ENCODE measurements at regions not wholly inside any gene's neighbourhood (a gene's known extent, or its start where the extent isn't known, plus 50 kb on each side); places are given as distances from the start of the nearest gene placed in this dataset.
"Not testable (repeated sequence)": the region's sequence is repeated elsewhere in the genome, so short reads cannot be mapped to it uniquely, and the experiment has no call there.

GRCh38 chr10:52499281-52499680 is 185.2 kb downstream of the DKK1 start:
- DNase-seq, result no peak
- Histone ChIP-seq H3K79me1 (ENCODE audit: low read length) (no peaks in the 10 kb centered on the region), H4K8ac (ENCODE audit: low read depth, low read length) (no peak overlapping the region), H3K9ac (ENCODE audit: low read length) (no peak overlapping the region), H2AK5ac (ENCODE audit: low read length) (no peak overlapping the region), H2BK5ac (ENCODE audit: low read length) (no peak overlapping the region), H3K79me2 (ENCODE audit: control insufficient read depth, insufficient read depth, low read length) (no peaks in the 10 kb centered on the region), H3K27ac (ENCODE audit: low read depth, low read length) (no peak overlapping the region), H2BK120ac (ENCODE audit: low read depth, low read length) (no peak overlapping the region), H4K5ac (ENCODE audit: low read length) (no peak overlapping the region), H3K27me3 (ENCODE audit: insufficient read depth, low read length, poor library complexity) (no peaks in the 10 kb centered on the region), H3K4me2 (ENCODE audit: low read length) (no peak overlapping the region), H3K4me1 (ENCODE audit: control insufficient read depth, low read depth, low read length) (no peaks in the 10 kb centered on the region), H3K56ac (ENCODE audit: low read length) (no peak overlapping the region), H3K23ac (ENCODE audit: low read length) (no peak overlapping the region), H3K18ac (ENCODE audit: low read length) (no peak overlapping the region), H2BK15ac (replicated peaks; ENCODE audit: low read depth) (no peak overlapping the region), H3K4me3 (ENCODE audit: low read length) (no peak overlapping the region), H3K36me3 (ENCODE audit: control insufficient read depth, insufficient read depth, low read length) (no peaks in the 10 kb centered on the region), H3K4ac (ENCODE audit: low read depth, low read length) (no peak overlapping the region)
- no CpG with 5 or more reads among the region's 7 CpGs for WGBS (ENCODE audit: extremely low coverage, insufficient coverage, low lambda C conversion rate)

- Histone ChIP-seq H3K4me1 (ENCODE audit: control insufficient read depth, low read depth, low read length) (no peaks in the 10 kb centered on the region), H2BK120ac (ENCODE audit: low read depth, low read length) (no peak overlapping the region), H2BK15ac (replicated peaks; ENCODE audit: low read depth) (no peak overlapping the region), H3K4ac (ENCODE audit: low read depth, low read length) (no peak overlapping the region), H3K4me3 (ENCODE audit: low read length) (no peak overlapping the region), H4K8ac (ENCODE audit: low read depth, low read length) (no peak overlapping the region), H3K56ac (ENCODE audit: low read length) (no peak overlapping the region), H2BK5ac (ENCODE audit: low read length) (no peak overlapping the region), H3K4me2 (ENCODE audit: low read length) (no peak overlapping the region), H2AK5ac (ENCODE audit: low read length) (no peak overlapping the region), H4K5ac (ENCODE audit: low read length) (no peak overlapping the region), H3K79me1 (ENCODE audit: low read length) (no peaks in the 10 kb centered on the region), H3K79me2 (ENCODE audit: control insufficient read depth, insufficient read depth, low read length) (no peaks in the 10 kb centered on the region), H3K36me3 (ENCODE audit: control insufficient read depth, insufficient read depth, low read length) (no peaks in the 10 kb centered on the region), H3K27ac (ENCODE audit: low read depth, low read length) (no peak overlapping the region), H3K9ac (ENCODE audit: low read length) (no peak overlapping the region), H3K27me3 (ENCODE audit: insufficient read depth, low read length, poor library complexity) (no peaks in the 10 kb centered on the region), H3K23ac (ENCODE audit: low read length) (no peak overlapping the region), H3K18ac (ENCODE audit: low read length) (no peak overlapping the region)
- no peak for DNase-seq
- no CpG with 5 or more reads among the region's 3 CpGs for WGBS (ENCODE audit: extremely low coverage, insufficient coverage, low lambda C conversion rate)
These were observed 186.4 kb downstream of the DKK1 start for GRCh38 chr10:52500476-52500875.

GRCh38 chr10:52502237-52502636 is 188.2 kb downstream of the DKK1 start:
- Histone ChIP-seq H2BK120ac (ENCODE audit: low read depth, low read length) (no peak overlapping the region), H4K5ac (ENCODE audit: low read length) (no peak overlapping the region), H3K56ac (ENCODE audit: low read length) (no peak overlapping the region), H2AK5ac (ENCODE audit: low read length) (no peak overlapping the region), H3K18ac (ENCODE audit: low read length) (no peak overlapping the region), H3K27me3 (ENCODE audit: insufficient read depth, low read length, poor library complexity) (no peaks in the 10 kb centered on the region), H3K4ac (ENCODE audit: low read depth, low read length) (no peak overlapping the region), H3K27ac (ENCODE audit: low read depth, low read length) (no peak overlapping the region), H3K4me1 (ENCODE audit: control insufficient read depth, low read depth, low read length) (no peaks in the 10 kb centered on the region), H2BK15ac (replicated peaks; ENCODE audit: low read depth) (no peak overlapping the region), H3K23ac (ENCODE audit: low read length) (no peak overlapping the region), H3K36me3 (ENCODE audit: control insufficient read depth, insufficient read depth, low read length) (no peaks in the 10 kb centered on the region), H4K8ac (ENCODE audit: low read depth, low read length) (no peak overlapping the region), H3K4me3 (ENCODE audit: low read length) (no peak overlapping the region), H3K4me2 (ENCODE audit: low read length) (no peak overlapping the region), H3K79me2 (ENCODE audit: control insufficient read depth, insufficient read depth, low read length) (no peaks in the 10 kb centered on the region), H3K79me1 (ENCODE audit: low read length) (no peaks in the 10 kb centered on the region), H3K9ac (ENCODE audit: low read length) (no peak overlapping the region), H2BK5ac (ENCODE audit: low read length) (no peak overlapping the region)
- no CpG with 5 or more reads among the region's 2 CpGs for WGBS (ENCODE audit: extremely low coverage, insufficient coverage, low lambda C conversion rate)
- no peak for DNase-seq

DNA sequence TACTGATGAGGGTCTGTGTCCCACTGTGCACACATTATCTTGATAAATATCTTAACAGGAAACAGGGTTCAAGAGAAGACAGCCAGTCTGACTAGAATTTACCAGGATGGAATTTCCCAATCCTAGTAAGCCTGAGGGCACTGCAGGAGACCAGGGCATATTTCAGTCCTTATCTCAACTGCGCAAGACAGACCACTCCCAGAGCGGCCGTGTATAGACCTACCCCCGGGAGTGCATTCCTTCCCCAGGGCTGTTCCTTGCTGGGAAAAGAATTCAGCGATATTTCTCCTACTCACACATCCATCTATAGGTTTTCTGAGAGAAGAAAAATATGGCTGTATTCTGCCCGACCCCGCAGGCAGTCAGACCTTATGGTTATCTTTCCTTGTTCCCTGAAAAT is 191.3 kb downstream of the DKK1 start:
- not testable (repeated sequence) for H3K56ac ChIP-seq (ENCODE audit: low read length); H4K5ac ChIP-seq (ENCODE audit: low read length); H3K79me2 ChIP-seq (ENCODE audit: control insufficient read depth, insufficient read depth, low read length); H3K18ac ChIP-seq (ENCODE audit: low read length); H3K27me3 ChIP-seq (ENCODE audit: insufficient read depth, low read length, poor library complexity); H3K27ac ChIP-seq (ENCODE audit: low read depth, low read length); H3K9ac ChIP-seq (ENCODE audit: low read length); H3K36me3 ChIP-seq (ENCODE audit: control insufficient read depth, insufficient read depth, low read length); H3K79me1 ChIP-seq (ENCODE audit: low read length); H2BK120ac ChIP-seq (ENCODE audit: low read depth, low read length); H3K23ac ChIP-seq (ENCODE audit: low read length); H3K4ac ChIP-seq (ENCODE audit: low read depth, low read length); H3K4me3 ChIP-seq (ENCODE audit: low read length); H2AK5ac ChIP-seq (ENCODE audit: low read length); H3K4me1 ChIP-seq (ENCODE audit: control insufficient read depth, low read depth, low read length); H2BK15ac ChIP-seq (replicated peaks; ENCODE audit: low read depth); H2BK5ac ChIP-seq (ENCODE audit: low read length); H4K8ac ChIP-seq (ENCODE audit: low read depth, low read length); H3K4me2 ChIP-seq (ENCODE audit: low read length)
- WGBS (ENCODE audit: extremely low coverage, insufficient coverage, low lambda C conversion rate), result no CpG with 5 or more reads among the region's 7 CpGs
- DNase-seq, result peak; percentile 23

GRCh38 chr10:52514481-52514880 is 200.4 kb downstream of the DKK1 start:
- WGBS (ENCODE audit: extremely low coverage, insufficient coverage, low lambda C conversion rate), result no CpG with 5 or more reads among the region's 1 CpG
- Histone ChIP-seq H3K56ac (ENCODE audit: low read length) (no peak overlapping the region), H2BK120ac (ENCODE audit: low read depth, low read length) (no peak overlapping the region)

DNA sequence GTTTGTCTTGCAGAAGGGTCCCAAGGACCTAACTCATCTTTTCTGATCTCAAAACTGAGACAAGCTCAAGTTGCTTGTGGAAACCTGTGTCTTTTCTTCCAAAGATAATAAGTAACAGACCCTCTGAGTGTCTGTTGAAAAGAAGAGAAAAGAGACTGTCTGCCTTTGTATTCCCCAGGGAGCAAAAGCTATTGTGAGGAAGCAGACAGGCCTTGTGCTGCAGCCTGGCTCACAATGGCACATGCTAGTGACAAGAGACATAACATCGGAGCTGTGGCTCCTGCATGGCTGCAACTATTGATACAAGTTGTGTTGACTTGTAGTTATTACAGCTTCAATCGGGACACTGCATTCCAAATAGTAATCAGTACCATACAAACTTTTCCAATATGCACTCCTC is 202.9 kb downstream of the DKK1 start:
- no peak overlapping the region for H3K27ac ChIP-seq (ENCODE audit: low read depth, low read length)
- H3K27me3 ChIP-seq (ENCODE audit: insufficient read depth, low read length, poor library complexity), result no peaks in the 10 kb centered on the region
- H3K79me2 ChIP-seq (ENCODE audit: control insufficient read depth, insufficient read depth, low read length), result no peaks in the 10 kb centered on the region
- H3K36me3 ChIP-seq (ENCODE audit: control insufficient read depth, insufficient read depth, low read length), result no peaks in the 10 kb centered on the region
- no peak overlapping the region for H3K9ac ChIP-seq (ENCODE audit: low read length)
- H2BK5ac ChIP-seq (ENCODE audit: low read length), result no peak overlapping the region
- no peak overlapping the region for H4K5ac ChIP-seq (ENCODE audit: low read length)
- no peaks in the 10 kb centered on the region for H3K79me1 ChIP-seq (ENCODE audit: low read length)
- no peak overlapping the region for H3K56ac ChIP-seq (ENCODE audit: low read length)
- H3K23ac ChIP-seq (ENCODE audit: low read length), result no peak overlapping the region
- H2BK120ac ChIP-seq (ENCODE audit: low read depth, low read length), result no peak overlapping the region
- no peak overlapping the region for H2AK5ac ChIP-seq (ENCODE audit: low read length)
- no peaks in the 10 kb centered on the region for H3K4me1 ChIP-seq (ENCODE audit: control insufficient read depth, low read depth, low read length)
- H3K4me3 ChIP-seq (ENCODE audit: low read length), result no peak overlapping the region
- H4K8ac ChIP-seq (ENCODE audit: low read depth, low read length), result no peak overlapping the region
- no peak overlapping the region for H3K18ac ChIP-seq (ENCODE audit: low read length)
- H2BK15ac ChIP-seq (replicated peaks; ENCODE audit: low read depth), result no peak overlapping the region
- WGBS (ENCODE audit: extremely low coverage, insufficient coverage, low lambda C conversion rate), result no CpG with 5 or more reads among the region's 2 CpGs
- peak; percentile 57 for DNase-seq
- H3K4ac ChIP-seq (ENCODE audit: low read depth, low read length), result no peak overlapping the region
- no peak overlapping the region for H3K4me2 ChIP-seq (ENCODE audit: low read length)

More at GRCh38 chr10:52514481-52514880, 200.4 kb downstream of the DKK1 start:
- no peak overlapping the region for H3K23ac ChIP-seq (ENCODE audit: low read length)
- H2BK15ac ChIP-seq (replicated peaks; ENCODE audit: low read depth), result no peak overlapping the region
- no peaks in the 10 kb centered on the region for H3K4me1 ChIP-seq (ENCODE audit: control insufficient read depth, low read depth, low read length)
- no peaks in the 10 kb centered on the region for H3K79me2 ChIP-seq (ENCODE audit: control insufficient read depth, insufficient read depth, low read length)
- no peak overlapping the region for H3K9ac ChIP-seq (ENCODE audit: low read length)
- H3K4ac ChIP-seq (ENCODE audit: low read depth, low read length), result no peak overlapping the region
- no peak overlapping the region for H2AK5ac ChIP-seq (ENCODE audit: low read length)
- no peak for DNase-seq
- H3K36me3 ChIP-seq (ENCODE audit: control insufficient read depth, insufficient read depth, low read length), result no peaks in the 10 kb centered on the region
- no peaks in the 10 kb centered on the region for H3K79me1 ChIP-seq (ENCODE audit: low read length)
- H4K8ac ChIP-seq (ENCODE audit: low read depth, low read length), result no peak overlapping the region
- H4K5ac ChIP-seq (ENCODE audit: low read length), result no peak overlapping the region
- H3K27me3 ChIP-seq (ENCODE audit: insufficient read depth, low read length, poor library complexity), result no peaks in the 10 kb centered on the region
- no peak overlapping the region for H3K27ac ChIP-seq (ENCODE audit: low read depth, low read length)
- no peak overlapping the region for H2BK5ac ChIP-seq (ENCODE audit: low read length)
- H3K18ac ChIP-seq (ENCODE audit: low read length), result no peak overlapping the region
- no peak overlapping the region for H3K4me3 ChIP-seq (ENCODE audit: low read length)
- H3K4me2 ChIP-seq (ENCODE audit: low read length), result no peak overlapping the region
